Activated CD4-positive, alpha-beta T cell treated with anti-CD3 and anti-CD28 coated beads for 48 hours (primary cell): ENCODE measurements at regions not wholly inside any gene's neighbourhood (a gene's known extent, or its start where the extent isn't known, plus 50 kb on each side); places are given as distances from the start of the nearest gene placed in this dataset.
"Not testable (repeated sequence)": the region's sequence is repeated elsewhere in the genome, so short reads cannot be mapped to it uniquely, and the experiment has no call there.

Experiments used
- DNase-seq: peaks from one replicate; pipeline ENCODE4 v3.0.0-alpha.2; 2020

DNA sequence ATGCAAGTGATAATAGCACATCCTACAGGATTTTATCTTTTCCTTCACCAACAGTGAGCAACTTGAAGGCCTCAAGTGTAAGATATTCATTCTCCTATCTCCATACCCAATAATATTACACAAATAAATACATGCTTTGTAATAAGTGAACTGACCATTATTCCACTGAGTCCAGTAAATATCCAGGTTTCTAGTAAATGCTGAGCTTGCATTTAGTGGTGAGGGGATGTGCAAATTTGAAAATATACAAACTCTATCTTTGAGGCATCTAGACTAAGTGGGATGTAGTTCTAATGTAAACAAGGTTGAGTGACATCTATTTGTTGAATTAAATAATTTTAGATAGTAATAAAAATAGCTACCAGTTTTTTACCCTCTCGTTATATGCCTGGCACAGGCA lies 587.6 kb upstream of the IL12A start:
- DNase-seq = no peak

DNA sequence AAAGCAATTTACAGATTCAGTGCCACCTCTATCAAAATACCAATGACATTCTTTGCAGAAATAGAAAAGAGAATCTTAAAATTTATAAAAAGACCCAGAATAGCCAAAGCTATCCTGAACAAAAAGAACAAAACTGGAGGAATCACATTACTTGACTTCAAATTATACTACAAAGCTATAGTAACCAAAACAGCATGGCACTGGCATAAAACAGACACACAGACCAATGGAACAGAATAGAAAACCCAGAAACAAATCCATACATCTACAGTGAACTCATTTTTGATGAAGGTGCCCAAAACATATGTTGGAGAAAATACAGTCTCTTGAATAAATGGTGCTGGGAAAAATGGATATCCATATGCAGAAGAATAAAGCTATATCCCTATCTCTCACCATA lies 578.9 kb upstream of the IL12A start:
- DNase-seq = not testable (repeated sequence)

DNA sequence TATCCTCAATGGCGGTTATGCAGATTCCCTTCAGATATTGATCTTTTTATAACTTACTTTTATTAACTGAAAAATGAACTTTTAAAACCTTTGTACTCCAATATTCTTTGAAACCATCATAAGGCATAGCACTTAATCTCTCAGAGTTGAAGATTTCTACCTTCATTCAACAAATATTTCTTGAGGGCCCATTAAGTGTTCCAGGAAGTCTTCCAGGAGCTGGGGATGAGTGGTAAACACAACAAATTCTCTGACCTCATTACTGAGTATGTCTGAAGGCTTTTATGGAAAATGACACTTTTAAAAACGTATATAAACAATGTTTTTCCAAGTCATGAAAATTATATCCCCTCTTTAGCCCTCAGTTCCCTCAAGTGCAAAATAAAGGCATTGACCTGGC lies 575.3 kb upstream of the IL12A start:
- DNase-seq = no peak

- no peak for DNase-seq
These were observed 571.8 kb upstream of the IL12A start for GRCh38 chr3:159416856-159417255.

DNA sequence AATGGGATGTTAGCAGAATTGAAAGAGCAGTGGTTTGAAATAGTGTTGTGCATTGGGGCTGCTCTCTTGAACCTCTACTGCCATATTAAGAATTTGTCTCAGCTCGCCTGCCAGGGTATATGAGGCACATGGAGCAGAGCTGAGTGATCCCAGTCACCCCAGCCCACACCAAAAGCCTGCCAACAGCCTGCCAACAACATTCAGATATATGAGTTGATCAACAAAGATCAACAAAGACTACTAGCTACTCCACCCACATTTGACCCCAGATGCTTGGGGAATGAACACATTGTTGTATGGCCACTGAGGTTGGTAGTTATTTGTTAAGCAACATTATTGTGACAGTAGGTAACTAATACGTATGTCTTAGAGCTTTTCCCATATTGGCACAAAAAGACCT lies 570.9 kb upstream of the IL12A start:
- no peak for DNase-seq

DNA sequence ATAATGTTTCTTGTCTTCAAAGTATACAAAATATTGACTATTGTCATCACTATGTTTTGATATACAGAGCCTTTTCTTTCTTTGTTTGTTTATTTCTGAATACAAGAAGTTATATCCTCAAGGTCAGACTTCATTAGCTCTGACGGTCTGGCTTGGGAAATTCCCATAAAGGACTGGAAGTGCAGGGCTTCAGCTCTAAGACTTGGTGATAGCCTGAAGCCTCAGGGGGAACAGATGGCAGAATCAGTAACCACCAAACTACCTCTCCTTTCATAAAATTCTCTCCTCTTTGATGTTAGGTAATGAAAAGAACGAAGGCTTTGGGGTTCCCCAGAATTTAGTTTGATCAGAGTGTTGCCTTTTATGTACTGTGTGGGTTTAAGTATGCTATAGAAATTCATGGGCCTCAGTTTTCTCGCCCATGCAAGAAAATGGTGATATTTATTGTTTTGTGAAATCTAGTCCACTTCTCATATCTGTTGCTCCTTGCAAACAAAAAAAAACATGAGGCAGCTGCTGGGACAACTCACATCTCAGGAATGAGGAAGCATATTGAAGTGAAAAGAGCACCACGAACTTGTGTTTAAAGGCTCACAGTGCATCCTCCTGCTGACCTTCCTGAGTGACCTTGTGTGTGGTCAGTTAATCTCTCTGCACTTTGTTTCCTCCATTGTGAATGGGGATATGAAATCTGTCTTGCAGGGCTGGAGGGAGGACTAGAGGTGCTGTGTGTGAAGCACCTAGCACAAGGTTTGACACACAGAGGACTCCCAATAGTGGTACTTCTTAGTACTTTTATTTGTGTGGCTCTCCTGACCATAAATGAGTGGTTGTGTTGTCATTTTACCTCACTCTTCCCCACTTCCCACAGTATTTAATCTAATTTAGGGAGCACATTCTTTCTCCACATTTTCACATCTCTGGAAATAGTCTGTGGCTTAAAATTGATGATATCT lies 569.8 kb upstream of the IL12A start:
- no peak for DNase-seq

- no peak for DNase-seq
These were observed 558.9 kb upstream of the IL12A start for GRCh38 chr3:159429702-159430101.

DNA sequence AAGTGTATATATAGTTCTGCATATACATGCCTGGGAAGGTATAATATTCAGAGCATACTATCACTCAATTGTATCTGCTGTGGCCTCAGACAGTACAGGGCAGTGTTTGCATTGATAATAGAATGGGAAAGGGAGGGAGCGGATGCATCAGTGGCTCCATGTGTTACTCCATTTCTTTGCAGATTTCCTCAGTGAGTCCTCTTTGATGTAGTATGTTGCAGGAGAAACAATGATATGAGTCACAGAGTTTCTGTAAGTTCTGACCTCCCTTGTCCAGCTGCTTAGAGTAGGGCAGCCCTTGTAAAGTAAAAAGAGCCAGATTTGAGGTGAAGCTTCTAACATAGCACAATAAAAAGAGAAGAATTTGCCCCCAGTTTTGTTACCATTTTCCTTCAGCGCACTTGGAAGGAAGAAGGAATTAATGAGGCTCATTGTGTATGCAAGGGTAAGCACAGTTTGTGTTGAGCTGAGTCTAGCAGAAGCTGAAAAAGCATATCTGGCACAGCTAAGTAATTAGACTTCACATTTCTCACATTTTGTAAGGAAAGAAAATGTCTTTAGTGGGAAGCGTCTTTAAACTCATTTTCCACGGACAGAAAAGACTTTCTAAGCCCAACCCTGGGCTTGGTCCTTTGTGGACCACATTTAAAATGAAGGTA lies 555.8 kb upstream of the IL12A start:
- no peak for DNase-seq

GRCh38 chr3:159439346-159439745 lies 549.3 kb upstream of the IL12A start:
- no peak for DNase-seq

- DNase-seq = no peak
These were observed 547.4 kb upstream of the IL12A start for GRCh38 chr3:159441279-159441678.

GRCh38 chr3:159443266-159443665 lies 545.4 kb upstream of the IL12A start:
- no peak for DNase-seq

GRCh38 chr3:159447841-159448240 lies 540.8 kb upstream of the IL12A start:
- no peak for DNase-seq

DNA sequence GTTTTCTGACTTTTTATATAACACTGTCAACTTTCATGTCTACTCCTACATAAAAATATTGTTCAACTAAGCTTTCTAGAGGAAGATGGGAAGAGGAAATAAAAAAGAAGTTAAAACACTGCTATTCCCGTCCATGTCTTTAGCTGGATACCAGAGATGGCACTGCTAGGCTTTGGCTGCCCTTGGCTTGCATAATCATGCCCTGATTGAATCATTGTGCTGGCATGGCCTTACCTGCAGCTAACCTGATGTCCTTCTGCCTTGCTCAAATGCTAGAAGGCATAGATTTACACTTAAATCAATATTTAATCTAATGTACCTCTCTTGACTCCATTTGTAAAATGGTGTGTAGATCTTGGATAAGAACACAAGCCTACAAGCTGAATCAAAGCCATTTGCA lies 539.7 kb upstream of the IL12A start:
- DNase-seq = no peak

DNA sequence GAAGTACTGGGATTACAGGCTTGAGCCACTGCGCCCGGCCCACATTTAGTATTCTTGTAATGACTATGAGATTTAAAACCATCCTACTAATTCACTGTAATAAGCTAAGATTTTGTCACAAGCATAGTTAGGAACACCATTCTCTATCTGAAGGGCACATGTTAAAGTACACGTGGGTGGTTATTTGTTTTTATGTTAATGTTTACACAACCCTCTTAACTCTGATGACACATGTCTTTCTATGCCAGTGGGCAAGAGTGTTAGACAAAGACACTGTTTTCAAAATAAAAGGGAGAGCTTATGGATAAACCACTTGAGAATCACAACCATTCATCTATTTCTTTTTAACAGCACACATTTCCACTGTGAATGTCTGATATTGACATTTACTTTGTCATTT lies 537.6 kb upstream of the IL12A start:
- DNase-seq = no peak

- no peak for DNase-seq
These were observed 537.2 kb upstream of the IL12A start for GRCh38 chr3:159451482-159451881.

- no peak for DNase-seq
These were observed 535.6 kb upstream of the IL12A start for GRCh38 chr3:159453036-159453435.

- DNase-seq = no peak
These were observed 534.7 kb upstream of the IL12A start for GRCh38 chr3:159453945-159454344.

GRCh38 chr3:159455741-159456181 lies 532.9 kb upstream of the IL12A start:
- no peak for DNase-seq

GRCh38 chr3:159458010-159458409 lies 530.6 kb upstream of the IL12A start:
- no peak for DNase-seq

GRCh38 chr3:159458982-159459381 lies 529.7 kb upstream of the IL12A start:
- DNase-seq = no peak

DNA sequence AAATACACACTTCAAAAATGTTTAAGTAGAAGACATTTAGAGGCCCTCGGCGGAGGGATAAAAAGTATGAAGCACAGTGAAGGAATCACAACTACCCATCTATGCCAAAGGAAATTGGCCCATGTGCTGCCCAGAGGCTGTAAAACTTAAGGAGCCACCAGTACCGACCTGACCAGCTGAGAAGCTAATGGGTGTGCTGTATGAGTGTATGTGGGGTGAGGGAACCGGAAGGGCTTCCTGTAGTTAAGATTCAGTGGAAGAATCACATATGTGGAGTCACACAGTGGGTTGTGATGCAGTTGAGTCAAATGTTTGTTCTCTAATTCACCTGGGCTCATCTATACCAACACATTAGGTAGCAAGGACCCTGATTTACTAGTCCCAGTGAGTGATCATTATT lies 516.0 kb upstream of the IL12A start:
- no peak for DNase-seq

DNA sequence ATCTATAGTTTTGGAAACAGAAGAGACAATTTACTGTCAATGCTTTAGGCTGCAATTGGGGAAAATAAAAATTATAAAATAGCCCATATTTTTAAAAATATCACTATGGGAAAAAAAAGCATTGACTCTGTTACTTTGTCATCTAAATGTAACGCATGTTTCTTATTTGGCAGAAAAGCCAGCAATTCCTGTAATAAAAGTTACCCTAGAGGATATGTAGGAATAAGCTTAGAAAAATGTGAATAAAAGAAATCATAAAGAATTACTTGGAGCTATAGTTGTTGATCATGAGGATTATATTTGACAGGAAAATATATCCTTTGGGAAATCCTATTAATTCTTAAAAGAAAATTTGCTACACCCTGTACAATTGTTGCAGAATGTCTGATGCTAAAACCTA lies 515.4 kb upstream of the IL12A start:
- DNase-seq = no peak

DNA sequence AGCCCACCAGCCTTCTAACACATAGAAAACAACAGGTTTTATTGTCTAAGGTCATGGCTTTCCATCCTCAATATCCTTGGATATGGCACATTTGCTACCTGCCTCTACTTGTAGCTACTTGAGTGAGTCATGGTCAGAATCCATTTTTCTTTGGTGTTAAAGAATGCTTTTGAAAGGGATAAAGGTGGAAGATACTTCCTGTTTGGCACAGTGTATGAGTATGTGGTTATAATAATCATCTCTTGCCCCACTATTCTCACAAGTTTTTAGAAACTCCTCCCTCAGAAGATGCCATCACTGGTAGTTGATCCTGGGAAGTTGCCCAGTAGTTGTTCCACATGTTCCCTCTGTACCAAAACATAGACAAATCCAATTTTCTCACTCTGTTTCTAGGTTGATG lies 508.6 kb upstream of the IL12A start:
- no peak for DNase-seq

GRCh38 chr3:159482241-159482993 lies 506.2 kb upstream of the IL12A start:
- no peak for DNase-seq
